ENCODE measurements at regions not wholly inside any gene's neighbourhood (a gene's known extent, or its start where the extent isn't known, plus 50 kb on each side); places are given as distances from the start of the nearest gene placed in this dataset.

DNA sequence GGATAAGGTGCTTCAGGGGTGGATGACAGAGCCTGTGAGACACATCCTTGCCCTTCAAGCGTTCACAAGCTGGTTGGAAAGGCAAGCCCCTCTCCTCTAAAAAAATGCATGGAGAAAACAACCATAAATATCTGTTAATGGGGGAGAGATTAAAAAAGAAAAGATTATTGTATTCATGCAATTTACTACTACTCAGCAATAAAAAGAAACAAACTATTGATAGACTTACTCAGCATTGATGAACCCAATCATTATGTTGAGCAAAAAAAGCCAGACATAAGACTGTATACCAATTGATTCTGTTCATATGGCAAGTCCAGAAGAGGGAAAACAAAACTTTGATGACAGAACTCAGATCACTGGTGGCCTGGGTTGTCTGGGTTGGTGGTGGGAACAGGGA is 138.7 kb upstream of the IRF2BP2 start:
- H3K79me2 ChIP-seq (replicated peaks; ENCODE audit: insufficient read depth, low read length): no peaks in the 10 kb centered on the region
- H3K27me3 ChIP-seq (ENCODE audit: insufficient read depth, low read depth, low read length): no peaks in the 10 kb centered on the region
- no peaks in the 10 kb centered on the region for H3K36me3 ChIP-seq (ENCODE audit: insufficient read depth, low read length)
- no peak for TF ChIP-seq EZH2 (IDR thresholded peaks at IDR 0.05; ENCODE audit: borderline replicate concordance, insufficient read depth, low read length, poor library complexity, severe bottlenecking)
- no peak for TF ChIP-seq TAF1 (IDR thresholded peaks at IDR 0.05; ENCODE audit: low read depth)
- TF ChIP-seq SMC3 (conservative IDR thresholded peaks at IDR 0.05; ENCODE audit: poor library complexity): no peak
- no peak for TF ChIP-seq EP300 (conservative IDR thresholded peaks at IDR 0.05; ENCODE audit: poor library complexity, severe bottlenecking)
- no peak for TF ChIP-seq MXI1 (conservative IDR thresholded peaks at IDR 0.05; ENCODE audit: poor library complexity, severe bottlenecking)
- no peak for TF ChIP-seq RAD21 (conservative IDR thresholded peaks at IDR 0.05)
- TF ChIP-seq POLR2AphosphoS5 (IDR thresholded peaks at IDR 0.05): no peak
- TF ChIP-seq, protein P1, sequence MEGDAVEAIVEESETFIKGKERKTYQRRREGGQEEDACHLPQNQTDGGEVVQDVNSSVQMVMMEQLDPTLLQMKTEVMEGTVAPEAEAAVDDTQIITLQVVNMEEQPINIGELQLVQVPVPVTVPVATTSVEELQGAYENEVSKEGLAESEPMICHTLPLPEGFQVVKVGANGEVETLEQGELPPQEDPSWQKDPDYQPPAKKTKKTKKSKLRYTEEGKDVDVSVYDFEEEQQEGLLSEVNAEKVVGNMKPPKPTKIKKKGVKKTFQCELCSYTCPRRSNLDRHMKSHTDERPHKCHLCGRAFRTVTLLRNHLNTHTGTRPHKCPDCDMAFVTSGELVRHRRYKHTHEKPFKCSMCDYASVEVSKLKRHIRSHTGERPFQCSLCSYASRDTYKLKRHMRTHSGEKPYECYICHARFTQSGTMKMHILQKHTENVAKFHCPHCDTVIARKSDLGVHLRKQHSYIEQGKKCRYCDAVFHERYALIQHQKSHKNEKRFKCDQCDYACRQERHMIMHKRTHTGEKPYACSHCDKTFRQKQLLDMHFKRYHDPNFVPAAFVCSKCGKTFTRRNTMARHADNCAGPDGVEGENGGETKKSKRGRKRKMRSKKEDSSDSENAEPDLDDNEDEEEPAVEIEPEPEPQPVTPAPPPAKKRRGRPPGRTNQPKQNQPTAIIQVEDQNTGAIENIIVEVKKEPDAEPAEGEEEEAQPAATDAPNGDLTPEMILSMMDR (IDR thresholded peaks at IDR 0.05; ENCODE audit: poor library complexity, severe bottlenecking): no peak
- TF ChIP-seq, protein P2, sequence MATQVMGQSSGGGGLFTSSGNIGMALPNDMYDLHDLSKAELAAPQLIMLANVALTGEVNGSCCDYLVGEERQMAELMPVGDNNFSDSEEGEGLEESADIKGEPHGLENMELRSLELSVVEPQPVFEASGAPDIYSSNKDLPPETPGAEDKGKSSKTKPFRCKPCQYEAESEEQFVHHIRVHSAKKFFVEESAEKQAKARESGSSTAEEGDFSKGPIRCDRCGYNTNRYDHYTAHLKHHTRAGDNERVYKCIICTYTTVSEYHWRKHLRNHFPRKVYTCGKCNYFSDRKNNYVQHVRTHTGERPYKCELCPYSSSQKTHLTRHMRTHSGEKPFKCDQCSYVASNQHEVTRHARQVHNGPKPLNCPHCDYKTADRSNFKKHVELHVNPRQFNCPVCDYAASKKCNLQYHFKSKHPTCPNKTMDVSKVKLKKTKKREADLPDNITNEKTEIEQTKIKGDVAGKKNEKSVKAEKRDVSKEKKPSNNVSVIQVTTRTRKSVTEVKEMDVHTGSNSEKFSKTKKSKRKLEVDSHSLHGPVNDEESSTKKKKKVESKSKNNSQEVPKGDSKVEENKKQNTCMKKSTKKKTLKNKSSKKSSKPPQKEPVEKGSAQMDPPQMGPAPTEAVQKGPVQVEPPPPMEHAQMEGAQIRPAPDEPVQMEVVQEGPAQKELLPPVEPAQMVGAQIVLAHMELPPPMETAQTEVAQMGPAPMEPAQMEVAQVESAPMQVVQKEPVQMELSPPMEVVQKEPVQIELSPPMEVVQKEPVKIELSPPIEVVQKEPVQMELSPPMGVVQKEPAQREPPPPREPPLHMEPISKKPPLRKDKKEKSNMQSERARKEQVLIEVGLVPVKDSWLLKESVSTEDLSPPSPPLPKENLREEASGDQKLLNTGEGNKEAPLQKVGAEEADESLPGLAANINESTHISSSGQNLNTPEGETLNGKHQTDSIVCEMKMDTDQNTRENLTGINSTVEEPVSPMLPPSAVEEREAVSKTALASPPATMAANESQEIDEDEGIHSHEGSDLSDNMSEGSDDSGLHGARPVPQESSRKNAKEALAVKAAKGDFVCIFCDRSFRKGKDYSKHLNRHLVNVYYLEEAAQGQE (IDR thresholded peaks at IDR 0.05; ENCODE audit: borderline replicate concordance): no peak
- no peak overlapping the region for H3K27ac ChIP-seq (ENCODE audit: low read length)
- no peaks in the 10 kb centered on the region for H3K9me2 ChIP-seq (ENCODE audit: insufficient read depth, low read length)
- H3K4me2 ChIP-seq (ENCODE audit: low read length): no peak overlapping the region
- H3F3A ChIP-seq (ENCODE audit: insufficient read depth, low read length, poor library complexity, severe bottlenecking): peaks cover 3% of the 10 kb centered on the region
- no peak overlapping the region for H3K9ac ChIP-seq (ENCODE audit: low read length)
- H3K9me3 ChIP-seq (ENCODE audit: low read length): no peaks in the 10 kb centered on the region
- H4K20me1 ChIP-seq (ENCODE audit: insufficient read depth): no peaks in the 10 kb centered on the region
- H2AFZ ChIP-seq (ENCODE audit: low read depth, low read length): no peak overlapping the region
- H3K4me3 ChIP-seq (ENCODE audit: low read length): no peak overlapping the region

DNA sequence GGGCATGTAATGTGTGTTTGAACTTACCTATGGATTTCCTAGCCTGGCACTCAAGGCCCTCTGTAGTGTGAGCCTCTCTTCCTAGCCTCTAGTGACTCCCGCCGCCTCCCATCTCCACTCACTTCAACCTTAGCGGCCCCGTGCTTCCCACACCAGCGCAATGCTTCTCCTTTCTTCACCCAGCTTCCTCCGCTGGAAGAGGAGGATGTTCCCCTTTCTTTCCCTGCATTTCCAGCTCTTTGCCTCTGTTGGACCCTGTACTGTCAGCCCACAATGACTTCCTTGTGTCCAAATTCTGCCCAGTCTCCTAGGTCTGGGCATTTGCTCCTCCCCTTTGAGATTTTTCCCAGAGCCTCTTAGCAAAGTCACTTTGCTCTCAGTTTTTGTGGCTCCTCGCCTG is 138.1 kb upstream of the IRF2BP2 start:
- peaks cover 3% of the 10 kb centered on the region for H3F3A ChIP-seq (ENCODE audit: insufficient read depth, low read length, poor library complexity, severe bottlenecking)
- no peaks in the 10 kb centered on the region for H4K20me1 ChIP-seq (ENCODE audit: insufficient read depth)
- no peaks in the 10 kb centered on the region for H3K27me3 ChIP-seq (ENCODE audit: insufficient read depth, low read depth, low read length)
- no peaks in the 10 kb centered on the region for H3K79me2 ChIP-seq (replicated peaks; ENCODE audit: insufficient read depth, low read length)
- no peak overlapping the region for H3K4me2 ChIP-seq (ENCODE audit: low read length)
- H3K27ac ChIP-seq (ENCODE audit: low read length): no peak overlapping the region
- H2AFZ ChIP-seq (ENCODE audit: low read depth, low read length): no peak overlapping the region
- no peak overlapping the region for H3K9ac ChIP-seq (ENCODE audit: low read length)
- TF ChIP-seq RAD21 (conservative IDR thresholded peaks at IDR 0.05): no peak
- TF ChIP-seq MXI1 (conservative IDR thresholded peaks at IDR 0.05; ENCODE audit: poor library complexity, severe bottlenecking): no peak
- TF ChIP-seq TAF1 (IDR thresholded peaks at IDR 0.05; ENCODE audit: low read depth): no peak
- TF ChIP-seq, protein P1 (IDR thresholded peaks at IDR 0.05; ENCODE audit: poor library complexity, severe bottlenecking): no peak
- no peak for TF ChIP-seq POLR2AphosphoS5 (IDR thresholded peaks at IDR 0.05)
- TF ChIP-seq EZH2 (IDR thresholded peaks at IDR 0.05; ENCODE audit: borderline replicate concordance, insufficient read depth, low read length, poor library complexity, severe bottlenecking): no peak
- no peak for TF ChIP-seq EP300 (conservative IDR thresholded peaks at IDR 0.05; ENCODE audit: poor library complexity, severe bottlenecking)
- no peak for TF ChIP-seq SMC3 (conservative IDR thresholded peaks at IDR 0.05; ENCODE audit: poor library complexity)
- H3K36me3 ChIP-seq (ENCODE audit: insufficient read depth, low read length): no peaks in the 10 kb centered on the region
- H3K4me3 ChIP-seq (ENCODE audit: low read length): no peak overlapping the region
- no peaks in the 10 kb centered on the region for H3K9me2 ChIP-seq (ENCODE audit: insufficient read depth, low read length)
- no peaks in the 10 kb centered on the region for H3K9me3 ChIP-seq (ENCODE audit: low read length)

Measured in neural cell (in vitro differentiated cells).